H1 (cell line): ENCODE measurements at regions not wholly inside any gene's neighbourhood (a gene's known extent, or its start where the extent isn't known, plus 50 kb on each side); places are given as distances from the start of the nearest gene placed in this dataset.

Experiments used
- ASH2L ChIP-seq: fragments of 200-600, 300-600 bp; sonication (generic); IDR thresholded peaks from one replicate; pipeline ENCODE4 v1.7.1; 2017; ENCODE audit warnings: low read length
- FOSL1 ChIP-seq: IDR thresholded peaks from 2 replicates; pipeline ENCODE4 v1.6.1; 2011; ENCODE audit warnings: mild to moderate bottlenecking, low read depth, low read length, moderate library complexity; ENCODE audit not compliant: insufficient read depth
- HDAC6 ChIP-seq: IDR thresholded peaks from one replicate; pipeline ENCODE4 v1.7.1; 2012; ENCODE audit warnings: low read depth, mild to moderate bottlenecking, inconsistent platforms, low read length, moderate library complexity
- KDM4A ChIP-seq: IDR thresholded peaks from one replicate; pipeline ENCODE4 v1.7.1; 2012; ENCODE audit warnings: low read depth, mild to moderate bottlenecking, moderate library complexity, low read length, inconsistent platforms; ENCODE audit not compliant: severe bottlenecking
- PHF8 ChIP-seq: fragments of 200-600 bp; sonication (generic); conservative IDR thresholded peaks from 2 replicates; pipeline ENCODE4 v1.7.1; 2012; ENCODE audit warnings: low read depth, mild to moderate bottlenecking, inconsistent platforms, low read length, moderate library complexity
- POLR2A ChIP-seq, 2 experiments: IDR thresholded peaks; 1 replicate in 1 of 2; 2 replicates in 1 of 2; pipeline ENCODE4 v1.6.1; 2011; ENCODE audit warnings: low read depth in 2 of 2, low read length in 2 of 2, mild to moderate bottlenecking in 2 of 2; ENCODE audit errors: control extremely low read depth in 1 of 2
- SP1 ChIP-seq: IDR thresholded peaks from 2 replicates; pipeline ENCODE4 v1.6.1; 2011; ENCODE audit warnings: low read depth, low read length
- SUZ12 ChIP-seq: fragments of 200-600 bp; sonication (generic); IDR thresholded peaks from 2 replicates; pipeline ENCODE4 v1.6.1; 2012; ENCODE audit warnings: mild to moderate bottlenecking, inconsistent platforms, low read length, moderate library complexity, mixed read lengths
- TF ChIP-seq, protein P1 (sequence below): IDR thresholded peaks from 2 replicates; pipeline ENCODE4 v1.6.1; 2012; ENCODE audit warnings: inconsistent platforms
- TF ChIP-seq, protein P2 (sequence below), 3 experiments: IDR thresholded peaks; 1 replicate in 2 of 3; 2 replicates in 1 of 3; pipeline versions ENCODE4 v1.5.1 to v1.6.1; 2011; ENCODE audit warnings: low read length in 3 of 3, mild to moderate bottlenecking in 3 of 3, inconsistent platforms in 2 of 3, low read depth in 1 of 3, moderate library complexity in 1 of 3; ENCODE audit not compliant: insufficient read depth in 1 of 3; ENCODE audit errors: control extremely low read depth in 1 of 3

DNA sequence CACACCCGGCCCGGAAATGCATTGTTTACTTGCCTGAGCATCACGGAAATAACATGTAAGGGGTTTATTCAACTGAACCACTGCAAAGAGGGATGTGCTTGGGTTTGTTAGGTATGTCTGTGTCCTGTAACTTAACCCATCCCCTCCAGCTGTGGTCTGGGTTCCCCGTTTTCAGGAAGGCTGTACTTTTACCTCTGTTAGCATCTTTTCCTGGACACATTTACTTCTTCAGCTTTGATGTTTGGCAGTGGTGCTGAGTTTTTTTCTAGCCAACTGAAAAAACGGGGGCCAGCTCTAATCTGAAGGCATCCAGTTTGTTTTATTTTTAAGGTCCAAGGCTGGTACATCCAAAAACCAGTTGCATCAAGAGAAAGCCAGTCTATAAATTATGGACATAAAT, 561.8 kb downstream of the BNC2 start:
- TF ChIP-seq, protein P1, sequence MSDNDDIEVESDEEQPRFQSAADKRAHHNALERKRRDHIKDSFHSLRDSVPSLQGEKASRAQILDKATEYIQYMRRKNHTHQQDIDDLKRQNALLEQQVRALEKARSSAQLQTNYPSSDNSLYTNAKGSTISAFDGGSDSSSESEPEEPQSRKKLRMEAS, result no peak
- TF ChIP-seq, protein P2, sequence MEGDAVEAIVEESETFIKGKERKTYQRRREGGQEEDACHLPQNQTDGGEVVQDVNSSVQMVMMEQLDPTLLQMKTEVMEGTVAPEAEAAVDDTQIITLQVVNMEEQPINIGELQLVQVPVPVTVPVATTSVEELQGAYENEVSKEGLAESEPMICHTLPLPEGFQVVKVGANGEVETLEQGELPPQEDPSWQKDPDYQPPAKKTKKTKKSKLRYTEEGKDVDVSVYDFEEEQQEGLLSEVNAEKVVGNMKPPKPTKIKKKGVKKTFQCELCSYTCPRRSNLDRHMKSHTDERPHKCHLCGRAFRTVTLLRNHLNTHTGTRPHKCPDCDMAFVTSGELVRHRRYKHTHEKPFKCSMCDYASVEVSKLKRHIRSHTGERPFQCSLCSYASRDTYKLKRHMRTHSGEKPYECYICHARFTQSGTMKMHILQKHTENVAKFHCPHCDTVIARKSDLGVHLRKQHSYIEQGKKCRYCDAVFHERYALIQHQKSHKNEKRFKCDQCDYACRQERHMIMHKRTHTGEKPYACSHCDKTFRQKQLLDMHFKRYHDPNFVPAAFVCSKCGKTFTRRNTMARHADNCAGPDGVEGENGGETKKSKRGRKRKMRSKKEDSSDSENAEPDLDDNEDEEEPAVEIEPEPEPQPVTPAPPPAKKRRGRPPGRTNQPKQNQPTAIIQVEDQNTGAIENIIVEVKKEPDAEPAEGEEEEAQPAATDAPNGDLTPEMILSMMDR (IDR thresholded peaks at IDR 0.05; ENCODE audit: control extremely low read depth in 1 of 3, insufficient read depth in 1 of 3, low read depth in 1 of 3, low read length in 3 of 3), result no peak
- TF ChIP-seq HDAC6, result no peak
- no peak for TF ChIP-seq SP1
- TF ChIP-seq ASH2L, result no peak
- TF ChIP-seq FOSL1, result no peak
- TF ChIP-seq POLR2A (IDR thresholded peaks at IDR 0.05; ENCODE audit: control extremely low read depth in 1 of 2, low read depth in 2 of 2, low read length in 2 of 2), result no peak
- TF ChIP-seq SUZ12, result no peak
- no peak for TF ChIP-seq PHF8
- no peak for TF ChIP-seq KDM4A
